Ascending aorta (tissue), 2 donors: ENCODE measurements at regions not wholly inside any gene's neighbourhood (a gene's known extent, or its start where the extent isn't known, plus 50 kb on each side); places are given as distances from the start of the nearest gene placed in this dataset.

Experiments
- DNase-seq, 2 donors: peaks; one replicate each; pipeline ENCODE4 v3.0.0-alpha.2; 2019; ENCODE audit warnings: low spot score in 2 of 2
- H3K27ac ChIP-seq, 2 donors: fragments of 200-600 bp; sonication (generic); one replicate each; pipeline ENCODE4 v1.5.1; 2016 to 2017; ENCODE audit warnings: mild to moderate bottlenecking in 1 of 2
- H3K27me3 ChIP-seq: fragments of 200-600 bp; sonication (generic); one replicate; pipeline ENCODE4 v1.5.1; 2017
- H3K36me3 ChIP-seq, 2 donors: fragments of 200-600 bp; sonication (generic); one replicate each; pipeline ENCODE4 v1.5.1; 2016
- H3K4me1 ChIP-seq, 2 donors: fragments of 200-600 bp; sonication (generic); one replicate each; pipeline ENCODE4 v1.5.1; 2016 to 2017; ENCODE audit warnings: mild to moderate bottlenecking in 1 of 2
- H3K4me3 ChIP-seq, 2 donors: fragments of 200-600 bp; sonication (generic); one replicate each; pipeline ENCODE4 v1.5.1; 2016 to 2017; ENCODE audit warnings: mild to moderate bottlenecking in 1 of 2
- H3K9me3 ChIP-seq, 2 donors: fragments of 200-600 bp; sonication (generic); one replicate each; pipeline ENCODE4 v1.5.1; 2016
- intact Hi-C: fragments of 100-400 bp; cut with DNase I; formaldehyde crosslinking; loops from one replicate; pipeline ENCODE4 v1.15.1; 2023
- TF ChIP-seq, protein P1 (sequence below), 3 experiments: fragments of 200-600 bp in 2 of 3; fragments of 450-650 bp in 1 of 3; sonication (generic) in 2 of 3; IDR thresholded peaks; one replicate each; pipeline ENCODE4 v1.5.1; 2016 to 2019; ENCODE audit warnings: antibody characterized with exemption in 3 of 3, mild to moderate bottlenecking in 1 of 3, moderate library complexity in 1 of 3

DNA sequence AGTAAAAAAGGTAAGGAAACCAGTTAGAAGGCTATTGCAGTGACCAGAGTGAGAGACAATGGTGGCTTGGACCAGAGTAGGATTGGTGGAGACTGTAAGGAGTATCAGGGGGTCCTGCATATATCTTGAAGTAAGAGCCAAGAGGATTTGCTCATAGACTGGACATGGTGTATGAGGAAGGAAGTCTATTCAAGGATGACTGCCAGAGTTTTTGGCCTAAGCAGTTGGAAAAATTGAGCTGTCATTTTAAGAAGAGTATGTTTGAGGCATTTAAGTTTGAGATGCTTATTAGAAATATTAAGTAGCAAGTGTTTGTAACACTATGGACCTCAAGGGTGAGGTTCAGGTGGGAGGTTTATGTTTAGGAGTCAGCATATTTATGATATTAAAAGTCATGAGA is 596.6 kb downstream of the METTL15 start:
- DNase-seq, result no peak
- H3K9me3 ChIP-seq, result no peaks in the 10 kb centered on the region
- no peaks in the 10 kb centered on the region for H3K27me3 ChIP-seq
- no peak overlapping the region for H3K27ac ChIP-seq
- TF ChIP-seq, protein P1, sequence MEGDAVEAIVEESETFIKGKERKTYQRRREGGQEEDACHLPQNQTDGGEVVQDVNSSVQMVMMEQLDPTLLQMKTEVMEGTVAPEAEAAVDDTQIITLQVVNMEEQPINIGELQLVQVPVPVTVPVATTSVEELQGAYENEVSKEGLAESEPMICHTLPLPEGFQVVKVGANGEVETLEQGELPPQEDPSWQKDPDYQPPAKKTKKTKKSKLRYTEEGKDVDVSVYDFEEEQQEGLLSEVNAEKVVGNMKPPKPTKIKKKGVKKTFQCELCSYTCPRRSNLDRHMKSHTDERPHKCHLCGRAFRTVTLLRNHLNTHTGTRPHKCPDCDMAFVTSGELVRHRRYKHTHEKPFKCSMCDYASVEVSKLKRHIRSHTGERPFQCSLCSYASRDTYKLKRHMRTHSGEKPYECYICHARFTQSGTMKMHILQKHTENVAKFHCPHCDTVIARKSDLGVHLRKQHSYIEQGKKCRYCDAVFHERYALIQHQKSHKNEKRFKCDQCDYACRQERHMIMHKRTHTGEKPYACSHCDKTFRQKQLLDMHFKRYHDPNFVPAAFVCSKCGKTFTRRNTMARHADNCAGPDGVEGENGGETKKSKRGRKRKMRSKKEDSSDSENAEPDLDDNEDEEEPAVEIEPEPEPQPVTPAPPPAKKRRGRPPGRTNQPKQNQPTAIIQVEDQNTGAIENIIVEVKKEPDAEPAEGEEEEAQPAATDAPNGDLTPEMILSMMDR (IDR thresholded peaks at IDR 0.05), result no peak
- no peaks in the 10 kb centered on the region for H3K4me1 ChIP-seq
- no peaks in the 10 kb centered on the region for H3K36me3 ChIP-seq
- no peak overlapping the region for H3K4me3 ChIP-seq
- intact Hi-C loops, result no loop called here

DNA sequence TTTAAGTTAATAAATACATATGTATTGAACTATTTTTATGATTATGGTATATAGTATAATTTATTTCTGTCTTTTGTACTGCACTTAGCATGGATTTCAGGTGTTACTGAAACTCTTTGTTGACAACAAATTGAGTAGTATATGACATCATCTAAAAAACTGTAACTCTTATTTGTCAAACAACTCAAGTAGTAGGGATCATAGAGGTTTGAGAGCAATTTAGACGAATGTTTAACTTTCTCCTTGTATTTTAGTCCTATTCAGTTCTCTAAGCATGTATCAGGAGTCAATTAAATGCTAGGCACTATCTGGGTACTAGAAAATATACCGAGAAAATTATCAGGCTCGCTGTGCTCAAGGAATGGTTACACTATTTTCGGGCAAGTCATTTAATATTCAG is 595.2 kb downstream of the METTL15 start:
- H3K27ac ChIP-seq, result no peak overlapping the region
- intact Hi-C loops, result no loop called here

DNA sequence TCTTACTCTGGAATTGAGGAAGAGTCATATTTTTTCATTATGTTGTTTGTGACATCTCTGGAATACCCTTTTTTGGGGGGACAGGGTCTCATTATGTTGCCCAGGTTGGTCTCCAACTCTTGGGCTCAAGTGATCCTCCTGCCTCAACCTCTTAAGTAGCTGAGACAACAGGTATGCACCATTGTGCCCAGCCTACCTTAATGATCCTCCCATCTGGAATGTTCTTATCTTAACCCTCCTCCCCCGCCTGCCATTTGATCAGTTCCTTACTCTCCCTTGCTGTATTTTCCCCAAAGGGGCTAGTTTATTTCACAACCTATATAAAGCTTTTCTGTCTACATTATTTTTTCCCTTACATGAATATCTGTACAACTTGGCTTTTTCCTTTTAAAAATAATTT is 594.7 kb downstream of the METTL15 start:
- Histone ChIP-seq H3K9me3 (no peaks in the 10 kb centered on the region), H3K36me3 (no peaks in the 10 kb centered on the region), H3K27me3 (no peaks in the 10 kb centered on the region), H3K4me1 (no peaks in the 10 kb centered on the region), H3K4me3 (no peak overlapping the region), H3K27ac (no peak overlapping the region)
- DNase-seq, result no peak
- TF ChIP-seq, protein P1 (IDR thresholded peaks at IDR 0.05), result no peak
- intact Hi-C loops, result no loop called here

More for the DNA sequence above, 595.2 kb downstream of the METTL15 start:
- TF ChIP-seq, protein P1 (IDR thresholded peaks at IDR 0.05), result no peak
- H3K27me3 ChIP-seq, result no peaks in the 10 kb centered on the region
- no peak overlapping the region for H3K4me3 ChIP-seq
- H3K4me1 ChIP-seq, result no peaks in the 10 kb centered on the region
- no peaks in the 10 kb centered on the region for H3K9me3 ChIP-seq
- DNase-seq, result no peak
- H3K36me3 ChIP-seq, result no peaks in the 10 kb centered on the region

DNA sequence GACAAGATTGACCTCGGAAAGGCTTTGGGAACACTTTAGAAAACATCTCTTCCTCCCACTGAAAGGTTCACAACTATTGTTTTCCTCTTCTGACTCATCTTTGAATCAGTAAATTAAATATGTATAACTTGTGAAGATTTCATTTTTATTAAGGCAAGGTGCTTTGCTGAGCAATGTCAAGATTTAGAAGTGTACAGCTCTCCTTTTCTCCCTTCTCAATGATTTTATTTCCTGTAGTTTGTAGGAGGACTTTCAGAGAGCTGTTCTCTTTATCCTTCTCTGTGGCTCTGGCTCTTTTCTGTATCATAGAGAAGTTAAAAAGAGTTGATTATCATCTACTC is 594.2 kb downstream of the METTL15 start:
- no peak overlapping the region for H3K4me3 ChIP-seq
- TF ChIP-seq, protein P1 (IDR thresholded peaks at IDR 0.05), result no peak
- intact Hi-C loops, result no loop called here
- H3K27me3 ChIP-seq, result no peaks in the 10 kb centered on the region
- DNase-seq, result no peak
- no peak overlapping the region for H3K27ac ChIP-seq
- no peaks in the 10 kb centered on the region for H3K36me3 ChIP-seq
- H3K9me3 ChIP-seq, result no peaks in the 10 kb centered on the region
- no peaks in the 10 kb centered on the region for H3K4me1 ChIP-seq

DNA sequence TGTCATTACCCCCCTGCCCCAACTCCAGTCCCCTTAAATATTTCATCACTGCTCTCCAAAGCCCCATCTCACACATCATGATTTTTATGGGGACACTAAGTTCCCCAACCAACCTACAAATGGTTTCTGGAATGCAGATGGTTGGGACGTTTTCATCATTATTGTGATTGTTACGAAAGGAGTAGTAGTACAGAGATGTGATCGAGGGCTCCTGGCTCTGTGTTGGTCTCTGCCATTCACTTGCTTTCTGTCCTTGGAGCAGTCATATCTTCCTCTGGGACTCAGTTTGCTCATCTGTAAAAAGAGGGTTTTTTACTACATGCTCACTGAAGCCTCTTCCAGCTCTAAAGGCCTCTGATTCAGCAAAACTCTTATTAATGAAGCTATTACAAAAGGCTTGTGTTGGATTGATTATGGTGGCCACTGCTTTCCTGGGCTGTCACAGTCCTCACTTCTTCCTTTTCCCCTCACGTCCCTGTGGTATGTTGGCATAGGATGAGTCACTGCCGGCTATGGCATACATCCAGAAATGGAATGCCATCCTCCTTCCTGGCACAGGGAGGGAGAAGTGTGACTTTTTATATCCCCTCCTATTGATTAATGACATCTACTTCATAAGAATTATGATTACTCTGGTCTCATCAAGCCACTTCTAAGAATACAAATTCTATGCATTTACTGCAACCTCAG is 593.7 kb downstream of the METTL15 start:
- no peak overlapping the region for H3K27ac ChIP-seq
- no peak for DNase-seq
- TF ChIP-seq, protein P1 (IDR thresholded peaks at IDR 0.05), result no peak
- H3K9me3 ChIP-seq, result no peaks in the 10 kb centered on the region
- H3K36me3 ChIP-seq, result no peaks in the 10 kb centered on the region
- H3K4me1 ChIP-seq, result no peaks in the 10 kb centered on the region
- H3K27me3 ChIP-seq, result no peaks in the 10 kb centered on the region
- no peak overlapping the region for H3K4me3 ChIP-seq
- intact Hi-C loops, result no loop called here

DNA sequence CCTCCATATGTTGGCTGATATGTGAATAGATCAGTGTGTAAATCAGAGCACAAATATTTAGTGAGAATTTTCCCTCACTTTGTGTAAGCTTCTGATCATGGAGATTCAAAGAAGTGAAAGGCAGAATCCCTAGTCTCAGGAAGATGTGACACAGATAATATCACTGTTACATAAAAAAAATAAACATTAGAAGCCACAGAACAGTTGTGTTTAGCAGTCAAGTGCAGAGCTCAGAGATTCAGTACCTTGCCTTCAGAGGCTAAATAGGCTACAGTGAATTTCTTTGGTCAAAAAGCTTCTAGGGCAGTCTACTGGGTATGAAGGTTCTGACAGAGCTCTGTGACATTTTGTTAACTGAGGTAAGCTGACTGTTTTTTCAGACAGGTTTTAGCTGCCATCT is 591.5 kb downstream of the METTL15 start:
- TF ChIP-seq, protein P1 (IDR thresholded peaks at IDR 0.05), result no peak
- Histone ChIP-seq H3K4me1 (no peaks in the 10 kb centered on the region), H3K27me3 (no peaks in the 10 kb centered on the region), H3K36me3 (no peaks in the 10 kb centered on the region), H3K9me3 (no peaks in the 10 kb centered on the region), H3K27ac (no peak overlapping the region), H3K4me3 (no peak overlapping the region)
- no peak for DNase-seq
- intact Hi-C loops, result loop anchor here (5.0 kb wide), 1 partner anchor 997 kb away; the partner anchor contains the start of gene BDNF
